T-helper 2 cell (primary cell): ENCODE measurements at regions not wholly inside any gene's neighbourhood (a gene's known extent, or its start where the extent isn't known, plus 50 kb on each side); places are given as distances from the start of the nearest gene placed in this dataset.

Experiments
- DNase-seq, 5 experiments: peaks; one replicate each; pipeline versions ENCODE4 v3.0.0 to v3.0.0-alpha.2; 2012 to 2022

DNA sequence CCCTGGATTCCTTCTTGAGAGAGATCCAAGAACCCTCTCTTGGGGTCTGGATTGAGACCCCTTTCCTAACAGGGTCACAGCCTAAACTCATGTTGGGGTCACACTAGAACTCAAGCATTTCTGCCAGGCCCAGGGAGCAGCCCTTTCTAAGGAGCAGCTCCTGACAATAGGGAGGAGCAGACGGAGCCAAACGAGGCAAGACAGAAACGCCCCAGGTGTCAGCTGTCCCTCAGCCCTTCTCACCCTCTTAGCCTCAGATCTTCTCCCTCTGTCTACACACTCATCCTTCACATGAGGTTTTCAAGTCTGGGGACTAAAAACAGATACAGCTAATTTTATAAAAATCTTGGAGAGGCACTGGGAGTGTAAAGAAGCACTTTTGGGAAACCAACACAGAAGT, 157.2 kb downstream of the SOCS6 start:
- no peak for DNase-seq

DNA sequence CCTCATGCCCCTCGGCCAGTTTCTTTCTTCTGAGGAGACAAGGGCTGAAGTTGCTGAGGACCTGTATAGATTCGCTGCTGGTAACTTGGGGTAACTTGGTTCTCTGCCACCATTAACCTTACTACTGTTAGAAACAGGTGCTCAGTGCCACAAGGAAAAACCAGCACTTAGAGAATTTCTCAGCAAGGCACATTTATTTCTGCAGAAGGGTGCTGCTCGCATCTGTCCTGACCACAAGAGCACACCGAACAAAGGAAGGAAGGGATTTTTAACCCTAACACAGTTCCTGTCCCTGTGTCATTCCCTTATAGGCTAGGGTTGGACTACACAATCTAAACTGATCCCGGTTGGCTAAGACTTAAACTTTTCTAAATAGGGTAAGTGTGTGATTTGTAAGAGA, 154.1 kb downstream of the SOCS6 start:
- DNase-seq: no peak

DNA sequence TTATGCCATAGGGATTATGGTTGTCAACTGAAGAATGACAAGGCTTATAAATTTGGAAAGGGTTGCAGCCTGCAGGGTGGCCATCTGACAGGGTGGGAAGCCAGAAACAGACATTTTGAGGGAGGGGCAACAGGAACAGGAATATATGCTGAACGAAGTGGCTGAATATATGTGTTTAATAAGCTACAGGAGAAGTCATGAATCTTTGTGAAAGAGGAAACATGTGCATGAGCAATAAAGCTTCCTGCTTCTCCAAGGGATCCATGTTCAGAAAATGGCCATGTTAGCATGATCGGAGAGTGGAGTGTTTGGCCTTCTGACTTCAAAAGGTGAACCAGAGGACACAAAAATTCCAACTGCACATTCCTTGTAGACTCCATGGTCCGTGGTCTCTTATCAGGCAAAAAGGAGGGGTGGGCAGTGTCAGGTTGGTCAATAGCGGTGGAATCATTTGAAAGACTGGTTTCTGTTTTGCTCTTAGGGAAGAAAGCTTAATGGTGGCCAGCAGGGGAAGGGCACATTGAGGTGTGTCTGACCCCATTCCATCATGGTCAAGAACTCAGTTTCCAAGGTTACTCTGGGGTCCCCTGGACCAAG, 144.1 kb downstream of the SOCS6 start:
- no peak for DNase-seq

DNA sequence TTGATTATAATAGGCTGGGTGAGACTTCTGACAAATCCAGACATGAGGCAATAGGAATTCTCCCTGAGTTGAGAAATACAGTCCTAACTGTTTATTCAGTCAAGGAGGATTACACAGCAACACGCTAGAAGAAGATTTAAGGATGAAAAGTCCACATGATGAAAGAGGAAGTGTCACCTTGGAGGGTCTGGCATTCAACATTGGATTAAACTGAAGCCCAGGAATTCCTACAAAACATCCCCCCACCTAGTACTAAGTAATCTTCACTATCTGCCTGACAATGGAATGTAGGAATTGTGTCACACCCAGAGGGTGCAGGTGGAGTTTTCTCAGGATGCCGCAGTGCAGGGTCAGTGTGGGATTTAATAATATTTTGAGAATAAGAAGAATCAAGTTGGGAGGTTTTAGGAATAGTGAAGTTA, 142.4 kb downstream of the SOCS6 start:
- no peak for DNase-seq

DNA sequence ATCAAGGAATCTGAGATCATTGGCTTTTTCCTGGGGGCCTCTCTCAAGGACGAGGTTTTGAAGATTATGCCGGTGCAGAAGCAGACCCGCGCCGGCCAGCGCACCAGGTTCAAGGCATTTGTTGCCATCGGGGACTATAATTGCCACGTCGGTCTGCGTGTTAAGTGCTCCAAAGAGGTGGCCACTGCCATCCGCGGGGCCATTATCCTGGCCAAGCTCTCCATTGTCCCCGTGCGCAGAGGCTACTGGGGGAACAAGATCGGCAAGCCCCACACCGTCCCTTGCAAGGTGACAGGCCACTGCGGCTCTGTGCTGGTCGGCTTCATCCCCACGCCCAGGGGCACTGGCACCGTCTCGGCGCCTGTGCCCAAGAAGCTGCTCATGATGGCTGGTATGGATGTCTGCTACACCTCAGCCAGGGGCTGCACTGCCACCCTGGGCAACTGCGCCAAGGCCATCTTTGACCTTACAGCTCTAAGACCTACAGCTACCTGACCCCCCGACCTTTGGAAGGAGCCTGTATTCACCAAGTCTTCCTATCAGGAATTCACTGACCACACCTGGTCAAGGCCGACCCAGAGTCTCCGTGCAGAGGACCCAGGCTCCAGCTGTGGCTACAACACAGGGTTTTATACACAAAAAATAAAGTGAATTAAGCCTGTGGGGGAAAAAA, 141.8 kb downstream of the SOCS6 start:
- DNase-seq: no peak

DNA sequence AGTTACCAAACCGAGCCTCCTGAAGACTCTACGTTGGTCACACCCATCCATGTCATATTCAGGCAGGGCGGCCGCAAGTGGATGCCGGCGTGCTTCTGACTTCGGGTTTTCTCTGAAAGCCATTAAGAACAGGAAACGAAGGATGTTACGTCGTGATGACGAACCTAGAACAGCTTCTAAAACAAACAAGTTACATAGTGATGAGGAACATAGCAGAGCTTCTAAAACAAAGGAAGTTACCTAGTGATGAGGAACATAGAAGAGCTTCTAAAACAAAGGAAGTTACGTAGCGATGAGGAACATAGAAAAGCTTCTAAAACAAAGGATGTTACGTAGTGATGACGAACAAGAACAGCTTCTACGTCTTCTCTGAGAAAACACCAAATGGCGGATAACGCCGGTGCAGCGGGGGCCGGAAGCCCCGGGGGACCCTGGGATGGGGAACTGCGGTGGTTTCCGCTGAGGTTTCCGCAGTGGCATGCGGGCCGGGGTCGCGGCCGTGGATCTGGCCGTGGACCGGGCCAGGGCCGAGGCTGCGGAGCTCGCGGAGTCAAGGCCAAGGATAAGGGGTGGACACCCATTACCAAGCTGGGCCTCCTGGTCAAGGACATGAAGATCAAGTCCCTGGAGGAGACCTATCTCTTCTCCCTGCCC, 141.1 kb downstream of the SOCS6 start:
- no peak for DNase-seq

DNA sequence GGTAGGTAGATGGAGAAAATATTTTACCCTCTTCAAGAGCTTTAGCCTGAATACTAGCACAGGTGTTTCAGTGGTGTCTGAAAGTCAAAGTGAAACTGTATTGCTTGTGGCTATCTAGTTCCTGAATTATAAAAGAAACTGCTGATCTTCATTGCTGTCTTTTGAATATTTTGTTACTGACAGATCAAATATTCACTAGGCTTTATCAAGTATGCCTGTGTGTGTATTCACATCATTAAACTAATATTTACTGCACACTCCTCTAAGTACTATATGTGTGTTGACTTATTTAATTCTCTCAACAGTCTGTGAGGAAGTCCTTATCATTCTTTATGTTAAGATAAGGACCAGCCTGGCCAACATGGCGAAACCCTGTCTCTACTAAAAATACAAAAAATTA, 139.6 kb downstream of the SOCS6 start:
- DNase-seq: peak in 1 of 5 experiments; percentile 22

DNA sequence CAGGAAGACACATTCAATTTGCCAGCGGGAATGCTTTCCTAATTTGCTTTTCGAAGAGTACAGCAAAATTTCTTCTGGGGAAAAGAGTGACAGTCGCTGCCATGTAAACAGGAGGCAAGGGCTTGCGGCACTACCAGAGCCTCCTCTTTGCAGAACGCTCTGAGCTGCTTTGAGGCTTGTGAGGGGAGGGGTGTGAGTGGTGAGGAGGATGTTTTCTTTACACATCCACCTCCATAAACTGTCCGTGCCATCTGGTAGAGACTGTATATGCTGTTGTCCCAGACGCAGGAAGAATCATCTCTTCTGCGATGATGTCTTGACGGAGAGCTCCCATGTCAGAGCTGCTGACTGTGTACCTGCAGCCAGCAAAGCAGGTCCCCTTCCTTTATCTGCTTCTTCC, 138.0 kb downstream of the SOCS6 start:
- no peak for DNase-seq

DNA sequence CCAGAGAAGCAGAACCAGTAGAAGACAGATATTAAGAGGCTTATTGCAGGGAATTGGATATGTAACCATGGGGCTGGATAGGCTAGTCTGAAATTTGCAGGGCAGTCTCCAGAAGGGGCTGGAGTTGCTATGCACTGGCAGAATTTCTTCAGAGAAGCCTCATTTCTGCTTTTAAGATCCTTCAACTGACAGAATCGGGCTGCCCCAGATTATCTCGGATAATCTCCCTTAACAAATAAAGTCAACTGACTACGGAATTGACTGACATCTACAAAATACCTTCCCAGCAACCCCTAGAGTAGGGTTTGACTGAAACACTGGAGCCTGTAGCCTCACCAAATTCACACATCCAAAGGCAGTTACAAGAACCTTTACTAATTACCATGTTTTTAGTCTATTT, 136.4 kb downstream of the SOCS6 start:
- DNase-seq: no peak

DNA sequence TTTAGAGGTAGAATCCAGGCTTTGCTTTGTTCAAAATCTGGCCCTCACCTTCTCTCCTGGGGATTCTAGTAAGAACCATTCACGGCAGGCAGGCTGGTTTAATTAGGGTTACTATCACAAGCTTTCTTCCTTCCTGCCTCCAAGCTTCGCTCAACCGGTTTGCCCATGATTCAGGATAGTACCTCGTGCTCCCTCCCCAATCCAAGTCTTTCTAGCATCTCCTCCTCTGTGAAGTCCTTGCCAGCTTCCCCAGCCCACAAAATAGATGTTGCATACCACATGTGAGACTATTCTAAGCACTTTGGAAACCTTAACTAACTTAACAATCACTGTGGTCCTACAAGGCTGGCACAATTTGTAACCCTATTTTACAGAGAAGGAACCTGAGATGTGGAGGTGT, 135.1 kb downstream of the SOCS6 start:
- DNase-seq: no peak

DNA sequence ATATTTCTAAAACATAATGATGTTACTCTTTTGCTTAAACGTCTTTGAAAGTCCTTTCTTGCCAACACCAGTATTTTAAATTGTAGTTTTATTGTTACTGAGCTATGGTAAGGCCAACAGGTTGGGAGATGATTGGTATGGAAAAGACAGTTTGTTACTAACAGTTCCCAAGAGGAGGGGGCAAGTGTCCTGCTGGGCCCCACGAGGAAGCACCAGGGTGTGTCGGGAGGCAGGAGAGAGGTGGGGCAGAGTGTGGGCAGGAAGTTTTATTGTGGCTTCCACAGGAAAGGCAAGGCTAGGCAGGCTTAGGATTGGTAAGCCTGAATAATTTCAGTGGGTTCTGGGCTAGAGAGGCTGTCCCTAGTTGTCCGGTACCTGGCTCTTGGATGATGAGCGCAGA, 134.3 kb downstream of the SOCS6 start:
- no peak for DNase-seq

DNA sequence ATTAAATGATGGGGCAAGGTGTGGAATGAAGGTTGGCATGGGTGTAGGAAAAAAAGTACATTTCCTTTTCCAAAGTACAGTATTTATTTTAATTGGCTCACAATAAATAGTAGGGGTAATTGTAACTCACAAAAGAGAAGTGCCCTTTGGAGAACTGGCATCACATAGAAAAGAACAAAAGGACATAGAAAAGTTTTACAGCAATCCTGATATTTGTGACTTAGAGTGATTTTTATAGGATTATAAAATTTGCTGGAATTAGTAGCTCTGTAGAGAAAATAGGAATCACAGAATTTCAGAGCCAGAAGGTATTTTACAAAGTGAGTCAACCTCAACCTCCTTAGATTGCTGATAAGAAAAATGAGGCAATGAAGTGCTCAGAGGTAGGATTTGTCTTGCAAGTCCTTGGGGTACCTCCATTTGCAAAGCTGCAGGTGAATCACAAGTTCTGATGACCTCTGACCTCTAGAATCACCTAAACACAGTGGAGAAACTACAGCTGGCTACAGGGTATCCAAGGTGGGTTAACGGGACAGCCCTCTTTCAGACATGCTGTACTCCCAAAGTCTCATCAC, 133.6 kb downstream of the SOCS6 start:
- no peak for DNase-seq

DNA sequence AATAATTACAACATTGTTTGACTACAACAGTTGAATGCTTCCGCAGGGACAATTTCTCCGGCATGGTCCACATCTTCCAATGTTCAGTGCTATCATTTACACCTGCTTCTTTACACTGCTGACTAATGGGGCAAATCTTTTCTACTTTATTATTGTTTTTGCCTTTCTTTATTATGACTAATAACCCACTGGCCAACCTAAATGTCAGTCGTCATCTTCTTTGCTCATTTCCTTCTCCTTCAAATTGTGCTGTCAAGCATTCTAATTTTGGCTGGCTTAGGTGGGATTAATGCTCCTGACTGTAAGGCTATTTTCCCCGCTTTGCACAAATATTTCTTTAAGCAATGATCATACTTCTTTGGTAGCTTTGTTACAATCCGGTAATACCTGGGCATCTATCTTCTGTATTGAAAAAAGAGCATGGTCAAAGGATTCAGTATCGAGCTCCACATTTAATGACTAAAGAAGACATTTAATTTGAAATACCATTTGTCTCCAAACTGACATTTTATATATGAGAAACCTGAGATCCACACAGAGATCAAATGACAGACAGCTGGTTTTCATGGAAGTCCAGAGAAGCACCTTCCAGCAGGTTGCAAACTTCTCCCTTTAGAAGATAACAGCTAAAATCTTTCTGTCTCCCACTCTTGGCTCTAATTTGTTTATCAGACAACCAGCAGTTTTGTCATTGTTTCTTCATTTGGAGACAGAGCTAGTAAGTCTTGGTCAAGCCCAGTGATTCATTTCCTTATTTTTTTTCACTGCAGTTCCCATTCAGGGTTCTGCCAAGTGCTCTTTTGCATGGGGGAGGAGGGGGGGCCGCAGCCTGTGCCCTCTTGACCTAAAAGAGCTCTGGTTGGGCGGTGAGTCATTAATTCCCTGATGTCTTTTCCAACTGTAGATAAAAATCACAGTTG, 132.9 kb downstream of the SOCS6 start:
- DNase-seq: no peak

DNA sequence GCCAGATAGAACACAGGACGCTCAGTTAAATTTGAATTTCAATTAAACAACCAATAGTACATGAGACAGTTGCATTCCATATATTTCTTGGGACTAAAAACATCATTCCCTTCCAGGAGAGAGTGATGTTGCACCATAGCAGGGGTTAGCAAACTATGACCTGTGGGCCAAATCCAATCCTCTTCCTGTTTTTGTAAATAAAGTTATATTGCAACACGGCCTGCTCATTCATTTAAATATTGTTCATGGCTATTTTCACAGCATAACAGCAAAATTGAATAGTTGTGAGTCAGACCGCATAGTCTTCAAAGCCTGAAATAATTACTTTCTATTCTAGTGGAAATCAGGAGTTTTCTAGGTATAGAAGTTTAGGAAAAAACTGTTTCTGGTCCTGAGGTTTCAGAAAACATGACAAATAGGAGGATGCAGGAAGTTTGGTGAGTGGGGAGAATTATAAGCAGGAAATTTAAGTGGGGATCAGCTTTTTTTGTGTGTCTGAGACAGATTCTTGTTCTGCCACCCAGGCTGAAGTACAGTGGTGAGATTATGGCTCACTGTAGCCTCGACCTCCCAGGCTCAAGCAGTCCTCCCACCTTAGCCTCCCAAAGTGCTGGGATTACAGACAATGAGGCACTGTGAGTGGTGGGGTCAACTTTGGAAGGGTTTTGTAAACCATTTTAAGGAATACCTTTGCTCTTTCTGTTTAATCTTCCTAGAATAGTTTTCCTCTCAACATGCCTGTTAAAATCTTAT, 131.5 kb downstream of the SOCS6 start:
- DNase-seq: no peak

DNA sequence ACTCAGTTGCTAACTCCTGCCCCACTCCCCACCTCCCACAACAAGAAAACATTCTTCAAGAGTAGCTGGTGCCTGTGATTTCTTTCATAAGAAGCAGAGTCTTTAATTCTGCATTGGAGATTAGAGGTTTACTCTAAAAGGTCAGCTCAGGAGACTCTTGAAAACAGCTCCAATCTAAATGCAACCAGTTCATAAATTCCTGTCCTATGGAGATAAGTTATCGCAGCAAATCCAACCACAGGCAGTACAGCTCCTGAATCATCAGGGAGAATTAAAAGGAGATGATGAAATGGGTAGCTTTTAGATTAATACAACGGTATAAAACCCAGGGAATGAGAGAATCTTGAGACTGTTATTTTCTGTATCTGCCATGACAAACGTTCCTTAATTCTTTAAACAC, 130.7 kb downstream of the SOCS6 start:
- DNase-seq: no peak

DNA sequence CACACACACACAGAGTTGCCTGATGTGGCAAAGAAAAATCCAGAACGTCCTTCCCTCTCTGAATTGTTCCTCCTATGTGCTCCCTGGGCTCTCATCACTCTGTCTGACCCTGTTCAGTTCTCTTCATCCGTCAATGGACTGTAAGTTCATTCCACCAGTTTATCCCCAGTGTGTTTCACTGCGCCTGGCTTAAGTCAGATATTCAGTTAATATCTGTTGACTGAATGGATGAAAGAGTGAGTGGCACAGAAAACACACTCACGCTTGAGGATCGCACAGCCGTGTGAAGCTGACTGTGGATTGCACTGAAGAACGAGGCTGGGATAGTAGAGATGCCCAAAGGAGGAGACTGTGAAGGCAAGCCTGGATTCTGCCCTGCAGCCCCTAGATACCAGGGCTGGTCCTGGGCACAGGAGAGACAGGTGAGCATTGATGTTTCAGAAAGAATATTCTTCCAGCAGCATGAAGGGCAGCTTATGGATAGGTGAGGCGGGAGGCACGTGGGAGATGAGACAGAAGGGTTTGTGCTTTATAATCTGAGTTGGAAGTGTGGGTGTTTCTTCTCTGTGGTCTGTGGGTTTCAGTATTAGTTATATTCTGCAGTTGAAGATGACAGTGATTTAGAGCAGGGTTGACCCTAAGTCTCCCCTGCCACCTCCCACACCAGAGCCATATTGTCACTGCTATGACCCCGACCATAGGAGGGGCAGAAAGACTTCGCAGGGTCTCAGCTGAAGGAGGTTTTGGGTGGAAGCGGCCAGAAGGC, 129.9 kb downstream of the SOCS6 start:
- peak in 1 of 5 experiments; percentile 40 for DNase-seq

DNA sequence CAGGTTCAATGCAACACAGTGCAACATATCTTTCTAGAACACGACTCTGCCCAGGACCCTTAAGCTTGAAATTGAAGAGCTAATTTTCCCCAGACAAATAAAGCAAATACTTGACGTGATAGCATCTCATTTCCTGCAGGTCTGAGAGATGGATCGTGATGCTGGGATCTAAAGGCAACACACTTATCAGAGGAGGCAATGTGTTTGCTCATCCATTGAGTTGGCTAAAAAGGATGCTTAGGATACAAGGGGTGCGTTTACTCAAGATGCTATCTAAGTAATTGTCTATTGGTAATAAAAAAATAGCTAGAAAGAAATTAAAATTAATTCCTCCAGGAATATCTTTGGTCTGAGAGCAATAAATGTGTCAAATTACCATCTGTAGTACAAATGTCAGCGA, 129.0 kb downstream of the SOCS6 start:
- DNase-seq: no peak

DNA sequence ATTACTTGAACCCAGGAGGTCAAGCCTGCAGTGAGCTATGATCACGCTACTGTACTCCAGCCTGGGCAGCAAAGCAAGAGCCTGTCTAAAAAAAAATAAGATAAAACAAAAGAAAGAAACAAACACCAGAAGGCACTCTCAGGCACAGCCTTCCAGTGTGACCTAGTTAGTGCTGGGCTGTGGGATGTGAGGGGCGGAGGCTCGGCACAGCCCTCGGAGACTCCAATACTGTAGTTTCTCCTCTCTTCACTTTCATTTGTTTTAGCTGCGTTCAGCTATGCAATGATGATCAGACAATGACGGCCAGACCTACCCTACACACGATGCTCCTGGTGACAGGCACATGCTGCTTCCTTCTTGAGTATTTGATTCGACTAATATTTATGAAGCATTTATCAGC, 127.7 kb downstream of the SOCS6 start:
- DNase-seq: no peak

DNA sequence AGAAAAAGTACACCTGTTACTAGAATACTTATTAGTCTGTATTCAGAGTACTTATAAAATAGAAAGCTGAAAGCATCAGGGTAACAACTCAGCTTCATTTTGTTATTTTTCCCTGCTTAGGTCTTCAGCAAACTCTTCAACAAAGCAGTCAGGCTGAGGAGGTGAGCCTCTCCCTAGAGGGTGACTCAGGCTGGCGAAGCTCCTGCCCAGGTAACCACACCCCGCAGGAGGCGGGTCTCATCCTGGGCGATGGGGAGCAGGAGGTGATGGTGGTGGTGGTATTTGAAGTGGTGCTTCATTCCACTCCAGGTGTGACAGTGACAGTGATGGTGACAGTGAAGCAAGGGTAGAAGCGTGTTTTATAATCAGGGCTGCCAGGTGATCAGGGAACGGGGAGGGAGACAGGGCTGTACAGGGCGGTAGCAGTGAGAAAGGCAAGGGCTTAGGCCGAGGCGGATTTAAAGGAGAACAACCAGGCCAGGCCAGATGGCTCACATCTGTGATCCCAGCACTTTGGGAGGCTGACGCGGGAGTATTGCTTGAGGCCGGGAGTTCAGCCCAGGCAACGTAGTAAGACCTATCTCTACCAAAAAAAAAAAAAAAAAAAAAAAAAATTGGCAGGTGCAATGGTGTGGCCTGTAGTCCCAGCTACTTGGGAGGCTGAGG, 127.1 kb downstream of the SOCS6 start:
- DNase-seq: no peak

DNA sequence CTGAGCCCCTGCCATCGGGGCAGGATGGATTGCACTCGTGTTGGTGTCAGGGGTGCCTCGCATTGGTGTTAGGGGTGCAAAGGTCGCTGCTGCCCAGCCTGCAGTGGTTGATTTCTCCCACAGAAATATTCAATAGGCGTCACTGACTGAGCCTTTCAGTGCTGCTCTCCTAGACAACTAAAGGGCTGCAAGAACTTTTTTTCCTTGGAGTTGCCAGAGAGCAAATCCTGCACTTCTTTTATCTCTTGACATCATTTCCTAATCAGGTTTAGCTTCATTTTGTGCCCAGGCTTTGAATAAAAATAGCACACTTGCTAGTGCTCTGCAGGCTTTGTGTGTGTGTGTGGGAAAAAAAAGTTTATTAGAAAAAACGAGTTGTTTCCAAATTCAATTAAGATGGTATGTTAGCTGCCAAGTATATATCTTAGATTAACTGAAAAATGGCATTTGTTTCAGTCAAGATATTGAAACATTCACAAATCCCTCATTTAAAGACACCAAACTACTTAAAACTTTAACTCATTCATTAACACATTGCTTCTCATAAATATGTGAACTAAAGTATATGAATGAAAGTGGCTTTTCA, 125.6 kb downstream of the SOCS6 start:
- no peak for DNase-seq
